ENCODE measurements at regions not wholly inside any gene's neighbourhood (a gene's known extent, or its start where the extent isn't known, plus 50 kb on each side); places are given as distances from the start of the nearest gene placed in this dataset.
"Not testable (repeated sequence)": the region's sequence is repeated elsewhere in the genome, so short reads cannot be mapped to it uniquely, and the experiment has no call there.

GRCh38 chr13:65265988-65266387, 1964.1 kb downstream of the PCDH9 start:
- ATAC-seq (ENCODE audit: low FRiP score) (no peak), DNase-seq (no peak)
- intact Hi-C loops (cut with DNase I) = no loop called here
- no peak overlapping the region for H3K27ac ChIP-seq (ENCODE audit: low read depth in 1 of 2, low read length in 2 of 2)
- no peaks in the 10 kb centered on the region for H3K9me3 ChIP-seq (ENCODE audit: control insufficient read depth, low read length)
- WGBS, 2 donors = 69 to 81% methylated on average over 1 of the region's 1 CpG
- no peak overlapping the region for H3K4me3 ChIP-seq (ENCODE audit: low read length in 2 of 2)
- no peaks in the 10 kb centered on the region for H3K27me3 ChIP-seq (ENCODE audit: control insufficient read depth in 1 of 2, insufficient read depth in 2 of 2, low read length in 1 of 2)
- no peaks in the 10 kb centered on the region for H3K36me3 ChIP-seq (ENCODE audit: control insufficient read depth in 1 of 2, insufficient read depth in 2 of 2, low read length in 1 of 2)
- H3K4me1 ChIP-seq (ENCODE audit: control insufficient read depth in 1 of 2, insufficient read depth in 2 of 2, low read length in 2 of 2) = no peaks in the 10 kb centered on the region

- ATAC-seq (ENCODE audit: low FRiP score) (no peak), DNase-seq (peak in 1 of 2 donors; percentile 49)
- whole genome bisulfite sequencing, 2 donors = 68 to 86% methylated on average over 2 of the region's 2 CpGs
- intact Hi-C loops (cut with DNase I) = no loop called here
- Histone ChIP-seq H3K27me3 (ENCODE audit: control insufficient read depth in 1 of 2, insufficient read depth in 2 of 2, low read length in 1 of 2) (no peaks in the 10 kb centered on the region), H3K36me3 (ENCODE audit: control insufficient read depth in 1 of 2, insufficient read depth in 2 of 2, low read length in 1 of 2) (no peaks in the 10 kb centered on the region), H3K9me3 (ENCODE audit: control insufficient read depth, low read length) (no peaks in the 10 kb centered on the region), H3K4me3 (ENCODE audit: low read length in 2 of 2) (no peak overlapping the region), H3K27ac (ENCODE audit: low read depth in 1 of 2, low read length in 2 of 2) (no peak overlapping the region), H3K4me1 (ENCODE audit: control insufficient read depth in 1 of 2, insufficient read depth in 2 of 2, low read length in 2 of 2) (no peaks in the 10 kb centered on the region)
These were observed 1966.1 kb downstream of the PCDH9 start for GRCh38 chr13:65264066-65264465.

DNA sequence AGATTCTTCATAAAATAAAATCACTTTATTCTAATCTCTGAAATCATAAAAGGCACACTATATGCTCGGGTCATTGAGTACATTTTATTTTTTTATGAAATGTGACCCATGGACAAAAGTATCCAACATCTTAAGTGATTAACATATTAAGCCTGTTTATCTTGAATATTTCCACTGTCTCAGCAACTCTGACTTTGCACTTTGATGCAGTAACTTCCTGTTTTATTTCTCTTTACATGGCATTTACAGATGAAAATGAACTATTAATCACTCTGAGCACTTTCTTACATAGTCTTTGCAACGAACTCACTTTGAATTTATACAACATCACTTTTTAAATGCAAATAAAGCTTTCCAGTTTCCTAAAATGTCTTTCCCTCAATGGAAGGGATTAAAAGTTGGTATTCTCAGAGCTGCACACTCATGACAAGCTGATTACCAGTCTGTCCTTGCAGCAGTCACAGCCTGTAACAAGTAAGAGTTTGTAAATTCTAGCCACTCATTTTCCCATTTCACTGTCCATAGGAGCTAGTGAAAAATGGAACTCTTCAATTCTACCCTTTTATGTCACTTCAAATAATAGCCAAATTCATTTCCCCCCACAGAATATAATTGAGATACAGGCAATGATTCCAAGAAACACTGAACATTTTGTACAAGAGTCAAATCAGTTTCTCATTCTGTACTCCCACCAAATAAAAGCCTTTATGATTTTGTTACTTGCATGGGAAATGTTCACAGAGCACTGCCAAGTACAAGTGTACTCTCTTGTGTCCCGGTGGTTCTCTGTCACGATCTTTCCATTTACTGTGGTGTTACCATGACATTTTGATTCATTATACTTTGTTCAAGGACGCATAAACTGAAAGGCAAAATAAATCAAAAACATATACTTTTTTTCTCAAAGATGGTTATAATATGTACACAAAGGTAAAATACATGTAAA, 1968.9 kb downstream of the PCDH9 start:
- intact Hi-C loops (cut with DNase I) = no loop called here
- 26 to 28% methylated on average over 5 of the region's 5 CpGs for WGBS, 2 donors
- no peak for ATAC-seq (ENCODE audit: low FRiP score)
- Histone ChIP-seq H3K27me3 (ENCODE audit: control insufficient read depth in 1 of 2, insufficient read depth in 2 of 2, low read length in 1 of 2) (no peaks in the 10 kb centered on the region), H3K27ac (ENCODE audit: low read depth in 1 of 2, low read length in 2 of 2) (no peak overlapping the region), H3K9me3 (ENCODE audit: control insufficient read depth, low read length) (no peaks in the 10 kb centered on the region), H3K4me3 (ENCODE audit: low read length in 2 of 2) (no peak overlapping the region), H3K4me1 (ENCODE audit: control insufficient read depth in 1 of 2, insufficient read depth in 2 of 2, low read length in 2 of 2) (no peaks in the 10 kb centered on the region), H3K36me3 (ENCODE audit: control insufficient read depth in 1 of 2, insufficient read depth in 2 of 2, low read length in 1 of 2) (no peaks in the 10 kb centered on the region)
- DNase-seq = no peak

- Histone ChIP-seq H3K36me3 (ENCODE audit: control insufficient read depth in 1 of 2, insufficient read depth in 2 of 2, low read length in 1 of 2) (no peaks in the 10 kb centered on the region), H3K27ac (ENCODE audit: low read depth in 1 of 2, low read length in 2 of 2) (no peak overlapping the region), H3K9me3 (ENCODE audit: control insufficient read depth, low read length) (peaks cover 3% of the 10 kb centered on the region), H3K27me3 (ENCODE audit: control insufficient read depth in 1 of 2, insufficient read depth in 2 of 2, low read length in 1 of 2) (peaks cover 0 to 1% of the 10 kb centered on the region in 2 donors), H3K4me3 (ENCODE audit: low read length in 2 of 2) (no peak overlapping the region), H3K4me1 (ENCODE audit: control insufficient read depth in 1 of 2, insufficient read depth in 2 of 2, low read length in 2 of 2) (no peaks in the 10 kb centered on the region)
- DNase-seq = no peak
- WGBS, 2 donors = 92 to 100% methylated on average over 1 of the region's 1 CpG
- ATAC-seq (ENCODE audit: low FRiP score) = no peak
- intact Hi-C loops (cut with DNase I) = no loop called here
These were observed 1989.4 kb downstream of the PCDH9 start for GRCh38 chr13:65240773-65241172.

DNA sequence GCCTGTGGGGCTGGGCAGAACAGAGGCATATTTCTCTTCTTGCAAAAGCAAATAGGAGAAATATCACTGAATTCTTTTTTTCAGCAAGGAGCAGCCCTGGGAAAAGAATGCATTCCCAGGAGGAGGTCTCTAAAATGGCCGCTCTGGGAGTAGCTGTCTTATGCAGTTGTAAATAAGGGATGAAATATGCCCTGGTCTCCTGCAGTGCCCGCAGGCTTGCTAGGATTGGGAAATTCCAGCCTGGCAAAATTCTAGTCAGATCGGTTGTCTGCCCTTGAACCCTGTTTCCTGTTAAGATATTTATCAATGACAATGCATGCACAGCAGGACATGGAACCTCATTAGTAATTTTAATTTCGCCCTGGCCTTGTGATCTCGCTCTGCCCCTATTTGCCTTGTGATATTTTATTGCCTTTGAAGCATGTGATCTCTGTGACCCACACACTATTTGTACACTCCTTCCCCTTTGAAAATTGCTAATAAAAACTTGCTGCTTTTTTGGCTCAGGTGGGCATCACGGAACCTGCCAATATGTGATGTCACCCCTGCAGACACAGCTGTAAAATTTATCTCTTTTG, 1993.2 kb downstream of the PCDH9 start:
- no peak for DNase-seq
- H3K4me3 ChIP-seq (ENCODE audit: low read length in 2 of 2) = no peak overlapping the region
- H3K36me3 ChIP-seq (ENCODE audit: control insufficient read depth in 1 of 2, insufficient read depth in 2 of 2, low read length in 1 of 2) = no peaks in the 10 kb centered on the region
- no peak overlapping the region for H3K27ac ChIP-seq (ENCODE audit: low read depth in 1 of 2, low read length in 2 of 2)
- 46 to 62% methylated on average over 6 of the region's 6 CpGs for WGBS, 2 donors
- ATAC-seq (ENCODE audit: low FRiP score) = no peak
- H3K27me3 ChIP-seq (ENCODE audit: control insufficient read depth in 1 of 2, insufficient read depth in 2 of 2, low read length in 1 of 2) = peaks cover 0 to 1% of the 10 kb centered on the region in 2 donors
- no peaks in the 10 kb centered on the region for H3K4me1 ChIP-seq (ENCODE audit: control insufficient read depth in 1 of 2, insufficient read depth in 2 of 2, low read length in 2 of 2)
- intact Hi-C loops (cut with DNase I) = no loop called here
- H3K9me3 ChIP-seq (ENCODE audit: control insufficient read depth, low read length) = peaks cover 3% of the 10 kb centered on the region

- H3K4me3 ChIP-seq (ENCODE audit: low read length in 2 of 2) = no peak overlapping the region
- no peaks in the 10 kb centered on the region for H3K36me3 ChIP-seq (ENCODE audit: control insufficient read depth in 1 of 2, insufficient read depth in 2 of 2, low read length in 1 of 2)
- no peak overlapping the region for H3K27ac ChIP-seq (ENCODE audit: low read depth in 1 of 2, low read length in 2 of 2)
- ATAC-seq (ENCODE audit: low FRiP score) (no peak), DNase-seq (no peak)
- no peaks in the 10 kb centered on the region for H3K4me1 ChIP-seq (ENCODE audit: control insufficient read depth in 1 of 2, insufficient read depth in 2 of 2, low read length in 2 of 2)
- 55 to 67% methylated on average over 7 of the region's 7 CpGs for WGBS, 2 donors
- intact Hi-C loops (cut with DNase I) = no loop called here
- H3K9me3 ChIP-seq (ENCODE audit: control insufficient read depth, low read length) = no peaks in the 10 kb centered on the region
- no peaks in the 10 kb centered on the region for H3K27me3 ChIP-seq (ENCODE audit: control insufficient read depth in 1 of 2, insufficient read depth in 2 of 2, low read length in 1 of 2)
These were observed 2012.6 kb downstream of the PCDH9 start for GRCh38 chr13:65217471-65217995.

- H3K4me1 ChIP-seq (ENCODE audit: control insufficient read depth in 1 of 2, insufficient read depth in 2 of 2, low read length in 2 of 2); H3K27ac ChIP-seq (ENCODE audit: low read depth in 1 of 2, low read length in 2 of 2); H3K27me3 ChIP-seq (ENCODE audit: control insufficient read depth in 1 of 2, insufficient read depth in 2 of 2, low read length in 1 of 2); H3K36me3 ChIP-seq (ENCODE audit: control insufficient read depth in 1 of 2, insufficient read depth in 2 of 2, low read length in 1 of 2); ATAC-seq (ENCODE audit: low FRiP score); H3K4me3 ChIP-seq (ENCODE audit: low read length in 2 of 2); DNase-seq; H3K9me3 ChIP-seq (ENCODE audit: control insufficient read depth, low read length); intact Hi-C loops (cut with DNase I): not testable (repeated sequence)
- WGBS, 2 donors = 94 to 100% methylated on average over 2 of the region's 2 CpGs
These were observed 2027.3 kb downstream of the PCDH9 start for GRCh38 chr13:65202845-65203244.

DNA sequence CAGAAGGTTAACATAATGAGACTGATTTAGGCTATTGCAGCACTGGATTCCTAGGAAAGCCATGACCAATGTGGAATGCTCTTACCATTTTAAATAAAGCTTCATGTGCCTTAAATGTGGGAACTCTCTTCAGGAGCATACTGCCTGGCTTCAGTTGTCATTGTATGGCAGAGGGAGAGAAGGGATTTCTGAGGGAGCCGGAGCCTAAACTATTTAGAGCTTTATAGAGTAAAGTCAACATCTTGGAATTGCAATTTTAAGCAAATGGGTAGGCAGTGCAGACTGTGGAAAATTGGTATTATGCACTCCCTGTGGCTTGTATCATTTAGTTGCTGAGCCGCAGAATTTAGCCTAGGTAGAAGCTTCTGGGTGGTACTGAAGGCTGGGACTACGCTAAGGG, 2041.4 kb downstream of the PCDH9 start:
- no peak overlapping the region for H3K27ac ChIP-seq (ENCODE audit: low read depth in 1 of 2, low read length in 2 of 2)
- no peaks in the 10 kb centered on the region for H3K9me3 ChIP-seq (ENCODE audit: control insufficient read depth, low read length)
- H3K4me1 ChIP-seq (ENCODE audit: control insufficient read depth in 1 of 2, insufficient read depth in 2 of 2, low read length in 2 of 2) = no peaks in the 10 kb centered on the region
- 75 to 80% methylated on average over 3 of the region's 3 CpGs for WGBS, 2 donors
- H3K36me3 ChIP-seq (ENCODE audit: control insufficient read depth in 1 of 2, insufficient read depth in 2 of 2, low read length in 1 of 2) = no peaks in the 10 kb centered on the region
- no peak for DNase-seq
- no peak overlapping the region for H3K4me3 ChIP-seq (ENCODE audit: low read length in 2 of 2)
- H3K27me3 ChIP-seq (ENCODE audit: control insufficient read depth in 1 of 2, insufficient read depth in 2 of 2, low read length in 1 of 2) = no peaks in the 10 kb centered on the region
- ATAC-seq (ENCODE audit: low FRiP score) = no peak
- intact Hi-C loops (cut with DNase I) = no loop called here

- Histone ChIP-seq H3K4me1 (ENCODE audit: control insufficient read depth in 1 of 2, insufficient read depth in 2 of 2, low read length in 2 of 2) (no peaks in the 10 kb centered on the region), H3K27ac (ENCODE audit: low read depth in 1 of 2, low read length in 2 of 2) (no peak overlapping the region), H3K4me3 (ENCODE audit: low read length in 2 of 2) (no peak overlapping the region), H3K27me3 (ENCODE audit: control insufficient read depth in 1 of 2, insufficient read depth in 2 of 2, low read length in 1 of 2) (no peaks in the 10 kb centered on the region), H3K36me3 (ENCODE audit: control insufficient read depth in 1 of 2, insufficient read depth in 2 of 2, low read length in 1 of 2) (no peaks in the 10 kb centered on the region), H3K9me3 (ENCODE audit: control insufficient read depth, low read length) (no peaks in the 10 kb centered on the region)
- ATAC-seq (ENCODE audit: low FRiP score) (no peak), DNase-seq (no peak)
- WGBS, 2 donors = 10 to 19% methylated on average over 3 of the region's 3 CpGs
- intact Hi-C loops (cut with DNase I) = no loop called here
These were observed 2062.1 kb downstream of the PCDH9 start for GRCh38 chr13:65168026-65168425.
